A549 (cell line): ENCODE measurements at regions not wholly inside any gene's neighbourhood (a gene's known extent, or its start where the extent isn't known, plus 50 kb on each side); places are given as distances from the start of the nearest gene placed in this dataset.

Source experiments
- ATAC-seq, 2 experiments: fragments of 200-7000 bp in 1 of 2; fragments of >200 bp in 1 of 2; cut with Nextera tagmentation in 1 of 2; cut with Tn5 transposase in 1 of 2; 3 replicates each; pipeline versions ENCODE4 v1.8.0 to v1.9.1; 2018 to 2020; ENCODE audit warnings: mild to moderate bottlenecking in 1 of 2, moderate library complexity in 1 of 2
- CTCF ChIA-PET: fragments of 300-600 bp; sonication (Branson Sonifier 250); formaldehyde crosslinking; extraction: SDS; loops from one replicate; lab custom pipeline; 2021; ENCODE audit warnings: antibody characterized with exemption, inconsistent platforms; lab: Yijun Ruan, JAX
- POLR2A ChIA-PET: fragments of 350-600 bp; formaldehyde crosslinking; extraction: SDS; loops from one replicate; lab custom pipeline; 2021; ENCODE audit warnings: antibody characterized with exemption, inconsistent platforms; lab: Yijun Ruan, JAX
- DNase-seq, 2 experiments: peaks; one replicate each; pipeline versions ENCODE4 v3.0.0 to v3.0.0-alpha.2; 2011 to 2016; ENCODE audit warnings: low read depth in 1 of 2, low spot score in 1 of 2
- FAIRE-seq: peaks from 2 replicates; lab custom pipeline; 2011; peaks lifted over from hg19 to GRCh38; lab: Jason Lieb, UNC
- H3K27ac ChIP-seq, 2 experiments: fragments of >200 bp; sonication (Bioruptor Twin); formaldehyde crosslinking; 3 replicates each; pipeline ENCODE4 v1.5.1; 2016 to 2017
- H3K4me1 ChIP-seq: fragments of >200 bp; sonication (Bioruptor Twin); formaldehyde crosslinking; 3 replicates; pipeline ENCODE4 v1.6.1; 2016
- H3K4me2 ChIP-seq: fragments of >200 bp; sonication (Bioruptor Twin); formaldehyde crosslinking; 3 replicates; pipeline ENCODE4 v1.6.1; 2016
- H3K4me3 ChIP-seq: fragments of >200 bp; sonication (Bioruptor Twin); formaldehyde crosslinking; 3 replicates; pipeline ENCODE4 v1.5.1; 2016
- H3K9me3 ChIP-seq: fragments of >200 bp; sonication (Bioruptor Twin); formaldehyde crosslinking; 3 replicates; pipeline ENCODE4 v1.6.1; 2016
- BCL3 ChIP-seq: fragments of >200 bp; sonication (Bioruptor Twin); formaldehyde crosslinking; IDR thresholded peaks from 3 replicates; pipeline ENCODE4 v1.6.1; 2016
- CBX2 ChIP-seq: fragments of 200-600 bp; sonication (generic); IDR thresholded peaks from 2 replicates; pipeline ENCODE4 v1.6.1; 2016; ENCODE audit warnings: low read depth, mild to moderate bottlenecking, borderline replicate concordance
- CBX8 ChIP-seq: fragments of 200-600 bp; sonication (generic); IDR thresholded peaks from 2 replicates; pipeline ENCODE4 v1.6.1; 2016
- CHD4 ChIP-seq: fragments of 200-600 bp; sonication (generic); IDR thresholded peaks from 2 replicates; pipeline ENCODE4 v1.6.1; 2016; ENCODE audit warnings: antibody characterized with exemption, mild to moderate bottlenecking, borderline replicate concordance
- EHMT2 ChIP-seq: fragments of 200-600 bp; sonication (generic); IDR thresholded peaks from 2 replicates; pipeline ENCODE4 v1.6.1; 2016; ENCODE audit warnings: antibody characterized with exemption, low read depth, mild to moderate bottlenecking, moderate library complexity
- ESRRA ChIP-seq: fragments of 150-350 bp; IDR thresholded peaks from 2 replicates; pipeline ENCODE4 v1.6.1; 2014; ENCODE audit warnings: mild to moderate bottlenecking, low read length, borderline replicate concordance
- FOSB ChIP-seq: fragments of 250-450 bp; sonication (Bioruptor Pico); IDR thresholded peaks from 2 replicates; pipeline ENCODE4 v1.5.0; 2020; ENCODE audit warnings: mild to moderate bottlenecking, moderate library complexity
- GATA3 ChIP-seq: IDR thresholded peaks from 2 replicates; pipeline ENCODE4 v1.6.1; 2012; ENCODE audit warnings: borderline replicate concordance
- HOXB5 ChIP-seq: fragments of 250-450 bp; sonication (Bioruptor Pico); IDR thresholded peaks from 2 replicates; pipeline ENCODE4 v1.5.0; 2020; ENCODE audit warnings: mild to moderate bottlenecking, moderate library complexity
- JUNB ChIP-seq: fragments of >200 bp; sonication (Bioruptor Twin); formaldehyde crosslinking; IDR thresholded peaks from 2 replicates; pipeline ENCODE4 v1.6.1; 2016
- KDM1A ChIP-seq: fragments of 200-600 bp; sonication (generic); IDR thresholded peaks from 2 replicates; pipeline ENCODE4 v1.6.1; 2016; ENCODE audit warnings: low read depth, mild to moderate bottlenecking
- KDM5A ChIP-seq: fragments of 200-600 bp; sonication (generic); IDR thresholded peaks from 2 replicates; pipeline ENCODE4 v1.6.1; 2016; ENCODE audit warnings: antibody characterized with exemption, mild to moderate bottlenecking
- MAZ ChIP-seq: fragments of 150-350 bp; IDR thresholded peaks from 2 replicates; pipeline ENCODE4 v1.6.1; 2014; ENCODE audit warnings: antibody characterized with exemption, low read depth, low read length, borderline replicate concordance
- NPAS2 ChIP-seq: fragments of 250-450 bp; sonication (Bioruptor Pico); IDR thresholded peaks from 2 replicates; pipeline ENCODE4 v1.8.0; 2022; ENCODE audit warnings: mild to moderate bottlenecking, moderate library complexity, borderline replicate concordance
- PHF8 ChIP-seq: fragments of 200-600 bp; sonication (generic); IDR thresholded peaks from 2 replicates; pipeline ENCODE4 v1.6.1; 2016; ENCODE audit warnings: low read depth, mild to moderate bottlenecking, antibody characterized with exemption, moderate library complexity, borderline replicate concordance
- RARB ChIP-seq: fragments of 250-450 bp; sonication (Bioruptor Pico); IDR thresholded peaks from 2 replicates; pipeline ENCODE4 v1.8.0; 2021; ENCODE audit warnings: mild to moderate bottlenecking, moderate library complexity
- RFX5 ChIP-seq: fragments of 450-650 bp; IDR thresholded peaks from 2 replicates; pipeline ENCODE4 v1.7.1; 2014; ENCODE audit warnings: antibody characterized with exemption, mild to moderate bottlenecking, moderate library complexity
- SREBF2 ChIP-seq: fragments of 450-650 bp; IDR thresholded peaks from 2 replicates; pipeline ENCODE4 v1.6.1; 2014; ENCODE audit warnings: mild to moderate bottlenecking, moderate library complexity
- ZC3H11A ChIP-seq: fragments of 450-650 bp; IDR thresholded peaks from 2 replicates; pipeline ENCODE4 v1.6.1; 2014; ENCODE audit warnings: antibody characterized with exemption, mild to moderate bottlenecking
- ZFP36 ChIP-seq: fragments of 450-650 bp; IDR thresholded peaks from 2 replicates; pipeline ENCODE4 v1.6.1; 2014; ENCODE audit warnings: borderline replicate concordance; ENCODE audit not compliant: partially characterized antibody
- ZNF302 ChIP-seq: fragments of 250-450 bp; sonication (Bioruptor Pico); IDR thresholded peaks from 2 replicates; pipeline ENCODE4 v1.9.0; 2021; ENCODE audit warnings: inconsistent platforms, mild to moderate bottlenecking, moderate library complexity
- WGBS: methylation state at CpG from one replicate; pipeline ENCODE4 v1.1.6; 2017; ENCODE audit errors: missing lambda C conversion rate; 5-methylcytosine and 5-hydroxymethylcytosine counted together
- TF ChIP-seq, protein P1 (sequence below): fragments of 250-450 bp; sonication (Bioruptor Pico); IDR thresholded peaks from 2 replicates; pipeline ENCODE4 v1.5.0; 2021; ENCODE audit warnings: mild to moderate bottlenecking, moderate library complexity, borderline replicate concordance
- TF ChIP-seq, protein P2 (sequence below): IDR thresholded peaks from 2 replicates; pipeline ENCODE4 v1.6.1; 2012
- TF ChIP-seq, protein P3 (sequence below): fragments of 250-450 bp; sonication (Bioruptor Pico); IDR thresholded peaks from 2 replicates; pipeline ENCODE4 v1.5.0; 2020; ENCODE audit warnings: low read depth, mild to moderate bottlenecking, moderate library complexity
- TF ChIP-seq, protein P4 (sequence below): IDR thresholded peaks from 2 replicates; pipeline ENCODE4 v1.6.1; 2012
- TF ChIP-seq, protein P5 (sequence below): fragments of 150-350 bp; IDR thresholded peaks from 2 replicates; pipeline ENCODE4 v1.6.1; 2014; ENCODE audit warnings: low read depth, mild to moderate bottlenecking, low read length

- no peaks in the 10 kb centered on the region for H3K9me3 ChIP-seq
- FAIRE-seq (no peak), DNase-seq (no peak), ATAC-seq (no peak)
- TF ChIP-seq CBX2, result no peak
- TF ChIP-seq ZC3H11A, result no peak
- no peak for TF ChIP-seq GATA3
- TF ChIP-seq, protein P1, sequence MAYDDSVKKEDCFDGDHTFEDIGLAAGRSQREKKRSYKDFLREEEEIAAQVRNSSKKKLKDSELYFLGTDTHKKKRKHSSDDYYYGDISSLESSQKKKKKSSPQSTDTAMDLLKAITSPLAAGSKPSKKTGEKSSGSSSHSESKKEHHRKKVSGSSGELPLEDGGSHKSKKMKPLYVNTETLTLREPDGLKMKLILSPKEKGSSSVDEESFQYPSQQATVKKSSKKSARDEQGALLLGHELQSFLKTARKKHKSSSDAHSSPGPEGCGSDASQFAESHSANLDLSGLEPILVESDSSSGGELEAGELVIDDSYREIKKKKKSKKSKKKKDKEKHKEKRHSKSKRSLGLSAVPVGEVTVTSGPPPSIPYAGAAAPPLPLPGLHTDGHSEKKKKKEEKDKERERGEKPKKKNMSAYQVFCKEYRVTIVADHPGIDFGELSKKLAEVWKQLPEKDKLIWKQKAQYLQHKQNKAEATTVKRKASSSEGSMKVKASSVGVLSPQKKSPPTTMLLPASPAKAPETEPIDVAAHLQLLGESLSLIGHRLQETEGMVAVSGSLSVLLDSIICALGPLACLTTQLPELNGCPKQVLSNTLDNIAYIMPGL (CRISPR knock-in tag), result no peak
- TF ChIP-seq NPAS2 (CRISPR knock-in tag), result no peak
- TF ChIP-seq SREBF2, result no peak
- no peak for TF ChIP-seq ZFP36
- TF ChIP-seq, protein P2, sequence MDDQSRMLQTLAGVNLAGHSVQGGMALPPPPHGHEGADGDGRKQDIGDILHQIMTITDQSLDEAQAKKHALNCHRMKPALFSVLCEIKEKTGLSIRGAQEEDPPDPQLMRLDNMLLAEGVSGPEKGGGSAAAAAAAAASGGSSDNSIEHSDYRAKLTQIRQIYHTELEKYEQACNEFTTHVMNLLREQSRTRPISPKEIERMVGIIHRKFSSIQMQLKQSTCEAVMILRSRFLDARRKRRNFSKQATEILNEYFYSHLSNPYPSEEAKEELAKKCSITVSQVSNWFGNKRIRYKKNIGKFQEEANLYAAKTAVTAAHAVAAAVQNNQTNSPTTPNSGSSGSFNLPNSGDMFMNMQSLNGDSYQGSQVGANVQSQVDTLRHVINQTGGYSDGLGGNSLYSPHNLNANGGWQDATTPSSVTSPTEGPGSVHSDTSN, result no peak
- no peak for TF ChIP-seq KDM1A
- no peak for TF ChIP-seq ESRRA
- no peak for TF ChIP-seq JUNB
- no peak for TF ChIP-seq RFX5
- no peak for TF ChIP-seq ZNF302 (CRISPR knock-in tag)
- TF ChIP-seq, protein P3, sequence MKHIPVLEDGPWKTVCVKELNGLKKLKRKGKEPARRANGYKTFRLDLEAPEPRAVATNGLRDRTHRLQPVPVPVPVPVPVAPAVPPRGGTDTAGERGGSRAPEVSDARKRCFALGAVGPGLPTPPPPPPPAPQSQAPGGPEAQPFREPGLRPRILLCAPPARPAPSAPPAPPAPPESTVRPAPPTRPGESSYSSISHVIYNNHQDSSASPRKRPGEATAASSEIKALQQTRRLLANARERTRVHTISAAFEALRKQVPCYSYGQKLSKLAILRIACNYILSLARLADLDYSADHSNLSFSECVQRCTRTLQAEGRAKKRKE (CRISPR knock-in tag), result no peak
- TF ChIP-seq PHF8, result no peak
- no peak overlapping the region for H3K27ac ChIP-seq
- H3K4me1 ChIP-seq, result no peaks in the 10 kb centered on the region
- ChIA-PET POLR2A (no interaction called here), CTCF (no interaction called here)
- no CpG with 5 or more reads among the region's 6 CpGs for WGBS
- no peak overlapping the region for H3K4me2 ChIP-seq
- H3K4me3 ChIP-seq, result no peak overlapping the region
These were observed 168.3 kb downstream of the PCDH20 start for GRCh38 chr13:61247149-61247936.

DNA sequence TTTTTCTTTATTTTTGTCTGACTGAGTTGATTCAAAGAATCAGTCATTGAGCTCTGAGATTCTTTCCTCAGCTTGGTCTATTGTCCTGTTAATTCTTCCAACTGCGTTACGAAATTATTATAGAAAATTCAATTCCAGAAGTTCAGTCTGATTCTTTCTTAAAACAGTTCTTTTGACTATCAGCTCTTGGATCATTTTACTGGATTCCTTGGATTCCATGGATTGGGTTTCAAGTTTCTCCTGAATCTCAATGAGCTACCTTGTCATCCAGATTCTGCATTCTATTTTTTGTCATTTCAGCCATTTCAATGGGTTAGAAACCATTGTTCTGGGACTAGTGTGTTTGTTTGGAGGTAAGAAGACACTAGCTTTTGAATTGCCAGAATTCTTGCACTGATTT, 169.3 kb downstream of the PCDH20 start:
- FAIRE-seq (no peak), DNase-seq (no peak), ATAC-seq (no peak)
- H3K27ac ChIP-seq, result no peak overlapping the region
- 13% methylated on average over 2 of the region's 2 CpGs for WGBS
- no peak for TF ChIP-seq RARB (CRISPR knock-in tag)
- no peak for TF ChIP-seq MAZ
- TF ChIP-seq HOXB5 (CRISPR knock-in tag), result no peak
- TF ChIP-seq, protein P4, sequence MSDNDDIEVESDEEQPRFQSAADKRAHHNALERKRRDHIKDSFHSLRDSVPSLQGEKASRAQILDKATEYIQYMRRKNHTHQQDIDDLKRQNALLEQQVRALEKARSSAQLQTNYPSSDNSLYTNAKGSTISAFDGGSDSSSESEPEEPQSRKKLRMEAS, result no peak
- TF ChIP-seq CHD4, result no peak
- CTCF ChIA-PET, result no interaction called here
- no peak overlapping the region for H3K4me2 ChIP-seq
- H3K4me3 ChIP-seq, result no peak overlapping the region
- POLR2A ChIA-PET, result no interaction called here
- no peaks in the 10 kb centered on the region for H3K4me1 ChIP-seq
- no peaks in the 10 kb centered on the region for H3K9me3 ChIP-seq

DNA sequence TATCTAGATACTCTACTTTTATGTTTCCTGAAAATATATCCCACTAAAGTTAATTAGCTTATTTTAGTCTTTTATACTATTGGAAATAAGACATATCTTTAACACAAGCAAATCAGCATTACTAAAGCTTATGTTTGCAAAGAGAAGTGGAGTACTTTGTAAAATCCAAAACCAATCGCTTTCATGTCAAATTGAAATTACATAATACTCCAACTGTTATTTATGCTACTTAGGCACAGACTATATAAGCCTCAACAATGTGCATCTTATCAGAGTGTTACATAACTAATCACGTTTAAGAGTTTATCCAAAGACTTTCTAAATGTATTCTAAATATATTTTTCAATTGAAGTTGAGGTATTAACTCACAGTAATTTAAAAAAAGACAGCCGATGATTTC, 200.0 kb downstream of the PCDH20 start:
- Histone ChIP-seq H3K4me1 (no peaks in the 10 kb centered on the region), H3K27ac (no peak overlapping the region), H3K4me3 (no peak overlapping the region), H3K9me3 (no peaks in the 10 kb centered on the region), H3K4me2 (no peak overlapping the region)
- ChIA-PET CTCF (no interaction called here), POLR2A (no interaction called here)
- ATAC-seq, result no peak
- 34% methylated on average over 3 of the region's 3 CpGs for WGBS
- FAIRE-seq, result no peak
- DNase-seq, result no peak
- no peak for TF ChIP-seq EHMT2
- no peak for TF ChIP-seq BCL3
- TF ChIP-seq KDM5A, result no peak
- no peak for TF ChIP-seq ZC3H11A
- no peak for TF ChIP-seq CBX2
- TF ChIP-seq CBX8, result no peak
- no peak for TF ChIP-seq NPAS2 (CRISPR knock-in tag)
- no peak for TF ChIP-seq FOSB
- TF ChIP-seq, protein P5, sequence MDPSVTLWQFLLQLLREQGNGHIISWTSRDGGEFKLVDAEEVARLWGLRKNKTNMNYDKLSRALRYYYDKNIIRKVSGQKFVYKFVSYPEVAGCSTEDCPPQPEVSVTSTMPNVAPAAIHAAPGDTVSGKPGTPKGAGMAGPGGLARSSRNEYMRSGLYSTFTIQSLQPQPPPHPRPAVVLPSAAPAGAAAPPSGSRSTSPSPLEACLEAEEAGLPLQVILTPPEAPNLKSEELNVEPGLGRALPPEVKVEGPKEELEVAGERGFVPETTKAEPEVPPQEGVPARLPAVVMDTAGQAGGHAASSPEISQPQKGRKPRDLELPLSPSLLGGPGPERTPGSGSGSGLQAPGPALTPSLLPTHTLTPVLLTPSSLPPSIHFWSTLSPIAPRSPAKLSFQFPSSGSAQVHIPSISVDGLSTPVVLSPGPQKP, result no peak
- TF ChIP-seq MAZ, result no peak
